ENCODE measurements at regions not wholly inside any gene's neighbourhood (a gene's known extent, or its start where the extent isn't known, plus 50 kb on each side); places are given as distances from the start of the nearest gene placed in this dataset.

DNA sequence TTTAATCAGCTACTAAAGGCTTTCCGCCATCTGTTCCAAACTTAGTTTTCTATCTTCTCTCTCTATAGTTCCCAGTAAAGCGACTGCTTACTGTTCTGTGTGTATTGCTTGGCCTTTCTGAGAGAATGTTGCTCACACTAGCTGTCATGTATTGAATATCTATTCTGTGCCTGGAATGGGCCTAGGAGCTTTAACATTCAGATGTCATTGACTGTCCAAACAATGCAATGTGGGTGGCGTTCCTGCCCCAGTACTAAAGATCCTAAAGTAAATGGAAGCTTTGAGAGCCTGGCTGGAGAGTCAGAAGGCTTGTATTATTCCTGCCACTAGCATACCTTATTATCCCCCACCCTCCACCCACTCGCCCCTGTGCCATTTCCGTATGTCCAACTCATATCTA lies 163.5 kb downstream of the SDHAF3 start:
- TF ChIP-seq, protein P1, sequence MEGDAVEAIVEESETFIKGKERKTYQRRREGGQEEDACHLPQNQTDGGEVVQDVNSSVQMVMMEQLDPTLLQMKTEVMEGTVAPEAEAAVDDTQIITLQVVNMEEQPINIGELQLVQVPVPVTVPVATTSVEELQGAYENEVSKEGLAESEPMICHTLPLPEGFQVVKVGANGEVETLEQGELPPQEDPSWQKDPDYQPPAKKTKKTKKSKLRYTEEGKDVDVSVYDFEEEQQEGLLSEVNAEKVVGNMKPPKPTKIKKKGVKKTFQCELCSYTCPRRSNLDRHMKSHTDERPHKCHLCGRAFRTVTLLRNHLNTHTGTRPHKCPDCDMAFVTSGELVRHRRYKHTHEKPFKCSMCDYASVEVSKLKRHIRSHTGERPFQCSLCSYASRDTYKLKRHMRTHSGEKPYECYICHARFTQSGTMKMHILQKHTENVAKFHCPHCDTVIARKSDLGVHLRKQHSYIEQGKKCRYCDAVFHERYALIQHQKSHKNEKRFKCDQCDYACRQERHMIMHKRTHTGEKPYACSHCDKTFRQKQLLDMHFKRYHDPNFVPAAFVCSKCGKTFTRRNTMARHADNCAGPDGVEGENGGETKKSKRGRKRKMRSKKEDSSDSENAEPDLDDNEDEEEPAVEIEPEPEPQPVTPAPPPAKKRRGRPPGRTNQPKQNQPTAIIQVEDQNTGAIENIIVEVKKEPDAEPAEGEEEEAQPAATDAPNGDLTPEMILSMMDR (IDR thresholded peaks at IDR 0.05; ENCODE audit: insufficient read depth, low read depth, low read length, missing control alignments) = no peak
- DNase-seq (ENCODE audit: low read depth) = no peak
- no peak overlapping the region for H3K4me3 ChIP-seq (ENCODE audit: low read length)

DNA sequence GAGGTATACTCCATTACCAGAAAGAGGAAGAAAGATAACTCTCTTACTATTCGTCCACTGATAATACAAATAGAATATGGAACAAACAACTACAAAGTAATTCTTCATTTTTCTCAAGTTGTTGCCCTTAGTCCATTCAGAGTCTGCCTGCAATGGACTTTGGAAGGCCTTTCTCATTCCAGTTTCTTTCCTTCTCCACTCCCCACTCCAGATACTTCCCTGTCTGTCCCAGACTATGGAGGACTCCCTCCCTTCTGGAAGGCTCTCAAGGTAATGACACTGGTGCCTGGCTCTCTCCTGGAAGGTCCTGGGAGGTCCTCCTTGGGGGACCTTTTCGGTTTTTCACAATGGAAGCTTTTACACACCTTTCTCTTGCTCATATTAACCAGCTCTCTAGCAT lies 167.8 kb downstream of the SDHAF3 start:
- DNase-seq (ENCODE audit: low read depth) = no peak
- H3K4me3 ChIP-seq (ENCODE audit: low read length) = no peak overlapping the region
- TF ChIP-seq, protein P1 (IDR thresholded peaks at IDR 0.05; ENCODE audit: insufficient read depth, low read depth, low read length, missing control alignments) = no peak

DNA sequence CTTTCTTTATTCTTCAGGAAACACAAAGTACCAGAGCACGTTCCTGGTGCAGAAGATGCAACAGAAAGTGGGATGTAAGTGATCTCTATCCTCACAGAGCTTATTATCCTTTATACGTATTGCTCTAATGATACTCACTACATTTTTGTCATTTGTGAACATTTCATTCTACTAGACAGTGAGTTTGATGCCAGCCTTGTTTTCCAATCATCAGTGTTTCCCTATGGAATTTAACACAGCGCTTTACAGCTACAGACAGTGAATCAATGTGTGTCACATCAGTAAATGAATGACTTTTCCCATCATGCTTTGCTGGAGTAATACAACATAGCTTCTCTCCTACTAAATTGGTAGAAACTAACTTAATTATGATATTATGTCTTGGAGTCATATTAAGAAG lies 175.5 kb downstream of the SDHAF3 start:
- TF ChIP-seq, protein P1 (IDR thresholded peaks at IDR 0.05; ENCODE audit: insufficient read depth, low read depth, low read length, missing control alignments) = no peak
- H3K4me3 ChIP-seq (ENCODE audit: low read length) = no peak overlapping the region
- DNase-seq (ENCODE audit: low read depth) = no peak

DNA sequence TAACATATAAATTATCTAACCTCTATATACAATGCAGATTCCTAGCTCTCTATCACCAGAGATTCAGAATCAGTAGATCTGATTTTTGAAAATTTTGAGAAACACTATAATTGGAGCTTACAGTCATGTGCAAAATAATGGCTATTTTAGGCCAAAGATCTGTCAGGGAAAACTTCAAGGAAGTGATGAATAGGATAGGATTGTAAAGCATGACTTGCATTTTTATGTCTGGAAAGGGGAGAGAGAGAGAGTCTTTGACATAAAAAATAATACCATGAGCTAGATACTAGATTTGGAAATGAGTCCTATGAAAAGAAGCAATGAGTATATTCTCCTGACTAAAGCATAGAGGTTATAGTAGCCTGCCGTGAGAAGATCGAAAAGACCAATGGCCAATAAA lies 181.1 kb downstream of the SDHAF3 start:
- peak; percentile 4 for DNase-seq (ENCODE audit: low read depth)
- TF ChIP-seq, protein P1 (IDR thresholded peaks at IDR 0.05; ENCODE audit: insufficient read depth, low read depth, low read length, missing control alignments) = no peak
- no peak overlapping the region for H3K4me3 ChIP-seq (ENCODE audit: low read length)

GRCh38 chr7:97305589-97305988 lies 188.1 kb downstream of the SDHAF3 start:
- no peak for DNase-seq (ENCODE audit: low read depth)
- TF ChIP-seq, protein P1 (IDR thresholded peaks at IDR 0.05; ENCODE audit: insufficient read depth, low read depth, low read length, missing control alignments) = no peak
- H3K4me3 ChIP-seq (ENCODE audit: low read length) = no peak overlapping the region

- TF ChIP-seq, protein P1 (IDR thresholded peaks at IDR 0.05; ENCODE audit: insufficient read depth, low read depth, low read length, missing control alignments) = no peak
- no peak overlapping the region for H3K4me3 ChIP-seq (ENCODE audit: low read length)
- DNase-seq (ENCODE audit: low read depth) = peak; percentile 11
Measured at GRCh38 chr7:97307521-97308108, 190.1 kb downstream of the SDHAF3 start.

- no peak overlapping the region for H3K4me3 ChIP-seq (ENCODE audit: low read length)
- TF ChIP-seq, protein P1 (IDR thresholded peaks at IDR 0.05; ENCODE audit: insufficient read depth, low read depth, low read length, missing control alignments) = no peak
- no peak for DNase-seq (ENCODE audit: low read depth)
Measured at GRCh38 chr7:97313900-97314299, 196.4 kb downstream of the SDHAF3 start.
